IMR-90 (cell line): ENCODE measurements at regions not wholly inside any gene's neighbourhood (a gene's known extent, or its start where the extent isn't known, plus 50 kb on each side); places are given as distances from the start of the nearest gene placed in this dataset.

Experiments used
- ATAC-seq: fragments of 200-7000 bp; cut with Tn5 transposase; 2 replicates; pipeline ENCODE4 v1.9.1; 2020; ENCODE audit warnings: low read depth, mild to moderate bottlenecking, moderate library complexity
- BruUV-seq: library from RNA; stranded (reverse); fragments of 400-500 nt; replicated peaks from 2 replicates; lab custom pipeline; 2021; lab: Mats Ljungman, UMichigan
- CTCF ChIA-PET: fragments of 300-600 bp; formaldehyde crosslinking; extraction: SDS; loops from one replicate; lab custom pipeline; 2021; ENCODE audit warnings: antibody characterized with exemption; lab: Yijun Ruan, JAX
- POLR2A ChIA-PET: fragments of 300-600 bp; sonication (Branson Sonifier 250); formaldehyde crosslinking; loops from one replicate; lab custom pipeline; 2022; ENCODE audit warnings: antibody characterized with exemption; ENCODE audit not compliant: unreplicated experiment; lab: Charles Lee
- DNase-seq: peaks from one replicate; pipeline ENCODE4 v3.0.0; 2013
- H2AFZ ChIP-seq: replicated peaks from 2 replicates; pipeline ENCODE3; 2013; ENCODE audit warnings: low read length, mild to moderate bottlenecking; ENCODE audit not compliant: poor library complexity
- H2AK5ac ChIP-seq: 2 replicates; pipeline ENCODE4 v1.6.1; 2013; ENCODE audit warnings: low read depth, low read length, inconsistent platforms
- H2AK9ac ChIP-seq: replicated peaks from 2 replicates; pipeline ENCODE3; 2013; ENCODE audit warnings: mild to moderate bottlenecking, low read depth, low read length, moderate library complexity; ENCODE audit not compliant: poor library complexity
- H2BK120ac ChIP-seq: 2 replicates; pipeline ENCODE4 v1.6.1; 2013; ENCODE audit warnings: low read depth, low read length, inconsistent platforms
- H2BK15ac ChIP-seq: 3 replicates; pipeline ENCODE4 v1.6.1; 2013; ENCODE audit warnings: low read depth, low read length, inconsistent platforms
- H2BK20ac ChIP-seq: 2 replicates; pipeline ENCODE4 v1.6.1; 2013; ENCODE audit warnings: low read depth, mild to moderate bottlenecking, inconsistent platforms, low read length, moderate library complexity
- H2BK5ac ChIP-seq: 2 replicates; pipeline ENCODE4 v1.6.1; 2013; ENCODE audit warnings: mild to moderate bottlenecking, low read depth, low read length, inconsistent platforms; ENCODE audit not compliant: poor library complexity, severe bottlenecking
- H3K14ac ChIP-seq: replicated peaks from 2 replicates; pipeline ENCODE4 v1.6.1; 2013; ENCODE audit warnings: low read depth, low read length, inconsistent platforms
- H3K18ac ChIP-seq: 2 replicates; pipeline ENCODE4 v1.6.1; 2013; ENCODE audit warnings: low read depth, low read length, control low read depth
- H3K23ac ChIP-seq: 2 replicates; pipeline ENCODE4 v1.6.1; 2013; ENCODE audit warnings: low read depth, low read length, inconsistent platforms
- H3K27ac ChIP-seq: 2 replicates; pipeline ENCODE4 v1.5.1; 2013; ENCODE audit warnings: mild to moderate bottlenecking, control low read depth, low read length; ENCODE audit not compliant: insufficient read depth
- H3K27me3 ChIP-seq: 2 replicates; pipeline ENCODE4 v1.6.1; 2013; ENCODE audit warnings: low read length; ENCODE audit not compliant: control insufficient read depth, insufficient read depth
- H3K36me3 ChIP-seq: 2 replicates; pipeline ENCODE4 v1.6.1; 2013; ENCODE audit warnings: low read length, mixed read lengths; ENCODE audit not compliant: control insufficient read depth, insufficient read depth
- H3K4ac ChIP-seq: 2 replicates; pipeline ENCODE4 v1.6.1; 2013; ENCODE audit warnings: low read depth, low read length, inconsistent platforms
- H3K4me1 ChIP-seq: 2 replicates; pipeline ENCODE4 v1.6.1; 2013; ENCODE audit warnings: low read length, mixed read lengths; ENCODE audit not compliant: control insufficient read depth, insufficient read depth
- H3K4me2 ChIP-seq: 2 replicates; pipeline ENCODE4 v1.6.1; 2013; ENCODE audit warnings: low read depth, mild to moderate bottlenecking, control low read depth, low read length, moderate library complexity
- H3K4me3 ChIP-seq: 2 replicates; pipeline ENCODE4 v1.5.1; 2013; ENCODE audit warnings: low read depth, mild to moderate bottlenecking, control low read depth, low read length, moderate library complexity; ENCODE audit not compliant: insufficient read depth
- H3K56ac ChIP-seq: 2 replicates; pipeline ENCODE4 v1.6.1; 2013; ENCODE audit warnings: low read length, inconsistent platforms; ENCODE audit not compliant: insufficient read depth; ENCODE audit errors: extremely low read depth
- H3K79me1 ChIP-seq, 2 experiments: 2 replicates each; pipeline ENCODE4 v1.6.1; 2013; ENCODE audit warnings: low read length in 2 of 2, inconsistent platforms in 1 of 2, low read depth in 1 of 2
- H3K9ac ChIP-seq: 2 replicates; pipeline ENCODE4 v1.6.1; 2013; ENCODE audit warnings: low read depth, low read length, control low read depth
- H3K9me1 ChIP-seq: 2 replicates; pipeline ENCODE4 v1.6.1; 2013; ENCODE audit warnings: low read length, inconsistent platforms; ENCODE audit not compliant: insufficient read depth
- H3K9me3 ChIP-seq: 2 replicates; pipeline ENCODE4 v1.6.1; 2013; ENCODE audit warnings: low read length; ENCODE audit not compliant: control insufficient read depth, insufficient read depth
- H4K20me1 ChIP-seq: 2 replicates; pipeline ENCODE4 v1.6.1; 2013; ENCODE audit warnings: low read length, inconsistent platforms; ENCODE audit not compliant: insufficient read depth
- H4K5ac ChIP-seq: 2 replicates; pipeline ENCODE4 v1.6.1; 2013; ENCODE audit warnings: mild to moderate bottlenecking, low read depth, low read length, control low read depth
- H4K8ac ChIP-seq, 2 experiments: 2 replicates each; pipeline ENCODE4 v1.6.1; 2013; ENCODE audit warnings: low read depth in 2 of 2, low read length in 2 of 2, control low read depth in 1 of 2, inconsistent platforms in 1 of 2
- H4K91ac ChIP-seq: 2 replicates; pipeline ENCODE4 v1.6.1; 2013; ENCODE audit warnings: low read depth, low read length, inconsistent platforms; ENCODE audit not compliant: insufficient read depth
- CTCF ChIP-seq: conservative IDR thresholded peaks from 2 replicates; pipeline ENCODE4 v1.5.1; 2012; ENCODE audit warnings: mild to moderate bottlenecking, low read depth, low read length, improper control_type of control experiment
- FOS ChIP-seq: fragments of 150-350 bp; IDR thresholded peaks from 2 replicates; pipeline ENCODE4 v1.6.1; 2016; ENCODE audit warnings: low read depth, low read length
- MAFK ChIP-seq: IDR thresholded peaks from 2 replicates; pipeline ENCODE4 v1.6.1; 2012; ENCODE audit warnings: low read depth, low read length, improper control_type of control experiment
- MAZ ChIP-seq: IDR thresholded peaks from 2 replicates; pipeline ENCODE4 v1.6.1; 2012; ENCODE audit warnings: low read depth, mild to moderate bottlenecking, low read length, improper control_type of control experiment, moderate library complexity, borderline replicate concordance
- NFE2L2 ChIP-seq: fragments of 150-350 bp; IDR thresholded peaks from 2 replicates; pipeline ENCODE4 v1.6.1; 2016; ENCODE audit warnings: low read depth, mild to moderate bottlenecking, low read length
- POLR2A ChIP-seq: IDR thresholded peaks from 2 replicates; pipeline ENCODE4 v1.6.1; 2012; ENCODE audit warnings: mild to moderate bottlenecking, low read depth, low read length
- RCOR1 ChIP-seq: IDR thresholded peaks from 2 replicates; pipeline ENCODE4 v1.6.1; 2012; ENCODE audit warnings: mild to moderate bottlenecking, low read length, improper control_type of control experiment; ENCODE audit not compliant: insufficient replicate concordance
- RFX5 ChIP-seq: IDR thresholded peaks from 2 replicates; pipeline ENCODE4 v1.8.0; 2012; ENCODE audit warnings: low read depth, mild to moderate bottlenecking, low read length, moderate library complexity
- SMC3 ChIP-seq: fragments of 150-350 bp; IDR thresholded peaks from 2 replicates; pipeline ENCODE4 v1.6.1; 2016; ENCODE audit warnings: low read depth, mild to moderate bottlenecking, antibody characterized with exemption, low read length, moderate library complexity
- USF2 ChIP-seq: fragments of 150-350 bp; IDR thresholded peaks from 2 replicates; pipeline ENCODE4 v1.6.1; 2017; ENCODE audit warnings: mild to moderate bottlenecking, antibody characterized with exemption, low read length, low read depth
- WGBS, 2 experiments: methylation state at CpG; one replicate each; pipeline versions ENCODE4 v1.1.5 to v1.1.7; 2013; ENCODE audit warnings: missing lambda C conversion rate in 2 of 2; ENCODE audit not compliant: insufficient read length in 1 of 2; ENCODE audit errors: extremely low coverage in 2 of 2; 5-methylcytosine and 5-hydroxymethylcytosine counted together
- dilution Hi-C: fragments of 300-500 bp; cut with HindIII; formaldehyde crosslinking; loops from one replicate; pipeline ENCODE4 v1.14.3; 2018; ENCODE audit warnings: low sequenced_read_pairs; ENCODE audit not compliant: unreplicated experiment
- in situ Hi-C: fragments of 300-500 bp; cut with MboI; formaldehyde crosslinking; loops from 3 replicates; pipeline ENCODE4 v1.14.3; 2019; ENCODE audit warnings: low sequenced_read_pairs, inconsistent platforms, mixed read lengths
- intact Hi-C: fragments of 100-400 bp; cut with micrococcal nuclease; formaldehyde crosslinking; loops from 2 replicates; pipeline ENCODE4 v1.10.0; 2022

- dilution Hi-C loops (no loop called here), intact Hi-C loops (no loop called here), in situ Hi-C loops (no loop called here)
- Histone ChIP-seq H3K9ac (no peak overlapping the region), H4K8ac (no peak overlapping the region), H3K36me3 (no peaks in the 10 kb centered on the region), H2BK5ac (no peak overlapping the region), H3K18ac (no peak overlapping the region), H3K4me3 (no peak overlapping the region), H3K9me3 (no peaks in the 10 kb centered on the region), H3K23ac (no peak overlapping the region), H3K27ac (no peak overlapping the region), H2BK120ac (no peak overlapping the region), H3K9me1 (no peaks in the 10 kb centered on the region), H2BK15ac (no peak overlapping the region), H2AK5ac (no peak overlapping the region), H2BK20ac (no peak overlapping the region), H2AFZ (no peak overlapping the region), H4K5ac (no peak overlapping the region), H2AK9ac (no peak overlapping the region), H3K56ac (no peak overlapping the region), H3K14ac (no peak overlapping the region), H3K4me2 (no peak overlapping the region), H3K4me1 (no peaks in the 10 kb centered on the region), H4K20me1 (no peaks in the 10 kb centered on the region), H3K79me1 (no peaks in the 10 kb centered on the region), H4K91ac (no peak overlapping the region), H3K4ac (no peak overlapping the region), H3K27me3 (no peaks in the 10 kb centered on the region)
- ATAC-seq (no peak), DNase-seq (no peak)
- WGBS, 2 experiments, result no CpG with 5 or more reads among the region's 1 CpG
- CTCF ChIA-PET, result no interaction called here
- TF ChIP-seq SMC3 (no peak), USF2 (no peak), POLR2A (no peak), MAZ (no peak), CTCF (no peak), RCOR1 (no peak), RFX5 (no peak), MAFK (no peak), NFE2L2 (no peak), FOS (no peak)
- POLR2A ChIA-PET, result interaction anchor here (0.7 kb wide), 1 partner anchor 1916 kb away, joined by 3 read pairs; no protein-coding TSS in a partner anchor
- no TSS peak for BruUV-seq
Measured at GRCh38 chr1:88266051-88266450, 418.0 kb upstream of the PKN2 start.
